CD4-positive, alpha-beta T cell treated with Interleukin-1 beta for 1 hour (primary cell): ENCODE measurements at regions not wholly inside any gene's neighbourhood (a gene's known extent, or its start where the extent isn't known, plus 50 kb on each side); places are given as distances from the start of the nearest gene placed in this dataset.

Experiments used
- DNase-seq, 2 donors: peaks; one replicate each; pipeline ENCODE4 v3.0.0-alpha.2; 2020 to 2022

GRCh38 chr1:204736836-204737235, 51.3 kb upstream of the LRRN2 start:
- DNase-seq = no peak

GRCh38 chr1:204738506-204738905, 53.0 kb upstream of the LRRN2 start:
- DNase-seq = no peak

GRCh38 chr1:204740354-204740753, 54.8 kb upstream of the LRRN2 start:
- no peak for DNase-seq

- no peak for DNase-seq
Observed at GRCh38 chr1:204741440-204741839, 55.9 kb upstream of the LRRN2 start.

DNA sequence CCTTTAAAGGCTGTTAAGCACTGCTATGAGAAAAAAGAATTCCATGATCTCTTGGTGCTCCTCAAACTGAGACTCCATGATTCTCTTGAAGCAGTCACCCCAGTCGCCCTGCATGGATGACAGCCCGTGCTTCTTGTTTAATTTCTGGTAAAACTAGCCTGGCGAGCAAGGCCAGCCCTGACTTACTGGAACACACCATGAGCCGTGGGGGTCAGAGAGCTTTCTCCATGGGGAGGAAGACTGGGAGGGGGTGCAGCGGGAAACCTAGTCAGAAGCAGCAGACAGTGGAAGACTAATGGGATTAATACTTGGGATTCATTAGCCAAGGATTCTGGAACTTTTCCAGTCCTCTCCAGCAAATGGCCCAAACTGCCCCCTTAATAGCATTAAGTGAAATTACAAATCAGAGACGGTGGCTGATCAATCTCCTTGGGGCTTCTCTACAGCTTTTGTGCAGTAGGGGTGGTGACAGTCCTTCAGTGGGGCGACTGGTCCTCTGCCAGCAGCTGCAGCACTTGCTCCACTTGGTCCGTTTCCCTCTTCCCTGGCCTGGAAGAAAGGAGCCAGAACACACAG, 57.2 kb upstream of the LRRN2 start:
- no peak for DNase-seq

GRCh38 chr1:204744107-204744779, 58.7 kb upstream of the LRRN2 start:
- DNase-seq = no peak

DNA sequence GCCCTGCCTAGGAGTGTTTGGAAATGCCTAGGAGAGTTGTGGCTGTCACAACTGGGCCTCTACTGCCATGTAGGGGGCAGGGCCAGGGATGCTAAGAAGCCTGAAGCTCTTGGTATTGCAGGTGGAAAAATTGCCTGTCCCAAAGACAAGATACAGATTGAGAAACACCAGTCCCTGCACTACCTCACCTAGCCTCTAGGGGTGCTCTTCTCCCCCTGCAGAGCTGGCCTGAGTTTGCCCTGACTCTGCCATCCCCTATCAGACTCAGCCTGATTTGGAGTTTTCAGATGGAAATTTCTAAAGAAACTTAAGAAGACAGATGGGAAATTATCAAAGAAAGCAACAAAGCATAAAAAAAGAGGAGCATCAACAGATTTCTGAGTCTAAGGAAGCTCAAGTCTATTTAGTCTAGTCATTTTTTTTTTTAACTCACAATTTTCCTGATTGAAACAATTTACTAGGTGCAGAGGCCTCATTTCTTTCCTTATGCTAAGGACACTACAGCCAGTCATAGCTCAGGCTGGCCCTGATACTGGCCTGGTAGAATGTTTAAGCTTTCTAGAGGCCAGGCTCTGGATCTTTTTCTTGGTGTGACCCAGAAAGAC, 61.4 kb upstream of the LRRN2 start:
- DNase-seq = peak; percentile 14 to 41

GRCh38 chr1:204751480-204751879, 65.9 kb upstream of the LRRN2 start:
- DNase-seq = no peak

GRCh38 chr1:204751883-204752687, 66.5 kb upstream of the LRRN2 start:
- no peak for DNase-seq

DNA sequence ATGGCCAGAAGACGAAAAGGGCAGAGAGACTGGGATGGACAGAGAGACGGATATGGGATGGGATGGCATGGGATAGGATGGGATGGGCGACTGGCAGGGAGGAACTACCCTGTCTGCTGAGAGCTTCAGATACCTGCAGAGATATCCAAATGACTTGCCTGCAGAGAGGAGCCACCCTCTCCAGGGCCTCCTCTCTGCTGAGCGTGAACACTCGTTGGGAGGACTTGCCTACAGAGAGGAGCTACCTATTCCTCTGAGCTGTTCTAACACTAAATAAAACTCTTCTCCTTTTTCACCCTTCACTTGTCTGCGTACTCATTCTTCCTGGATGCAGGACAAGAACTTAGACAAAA, 67.1 kb upstream of the LRRN2 start:
- no peak for DNase-seq

DNA sequence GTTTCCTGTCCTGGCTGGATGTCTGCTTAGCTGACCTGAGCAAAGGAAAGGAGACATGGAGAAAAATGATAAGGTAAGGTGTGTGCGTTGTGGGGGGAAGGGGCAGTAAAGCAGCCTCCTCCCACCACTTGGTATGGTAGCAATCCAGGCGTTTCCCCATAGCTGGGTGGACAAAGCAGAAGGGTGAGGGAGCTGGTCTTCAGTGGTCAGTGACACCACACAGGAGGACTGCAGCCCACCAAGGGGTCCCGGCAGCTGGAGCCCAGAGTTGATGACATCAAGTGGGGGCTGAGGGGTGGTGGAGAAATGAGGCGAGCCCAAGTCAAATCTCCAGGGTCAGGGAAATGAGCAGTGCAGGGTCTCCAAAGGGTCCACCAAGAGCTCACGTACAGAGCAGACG, 69.3 kb upstream of the LRRN2 start:
- DNase-seq = no peak

GRCh38 chr1:204756349-204756748, 70.8 kb upstream of the LRRN2 start:
- DNase-seq = no peak

- DNase-seq = no peak
Observed at GRCh38 chr1:204756811-204757210, 71.3 kb upstream of the LRRN2 start.

GRCh38 chr1:204758601-204759000, 73.1 kb upstream of the LRRN2 start:
- DNase-seq = no peak

DNA sequence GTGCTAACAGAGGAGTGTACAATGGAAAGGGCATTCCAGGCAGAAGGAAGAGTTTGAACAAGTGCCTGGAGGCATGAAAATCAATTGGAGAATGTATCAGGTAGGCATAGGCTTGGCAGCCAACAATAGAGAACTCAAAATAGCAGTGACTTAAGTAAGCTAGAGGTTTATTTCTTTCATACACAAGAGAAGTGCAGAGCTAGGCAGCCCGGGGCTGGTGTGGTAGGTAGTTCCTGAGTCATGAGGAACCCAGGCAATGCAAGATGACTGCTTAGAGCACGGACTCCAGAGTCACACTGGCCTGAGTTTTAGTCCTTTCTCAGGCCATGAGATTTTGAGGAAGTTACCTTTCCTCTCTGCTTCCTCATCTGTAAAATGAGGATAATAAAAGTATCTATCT, 74.8 kb upstream of the LRRN2 start:
- DNase-seq = no peak

GRCh38 chr1:204760757-204761156, 75.2 kb upstream of the LRRN2 start:
- DNase-seq = no peak

DNA sequence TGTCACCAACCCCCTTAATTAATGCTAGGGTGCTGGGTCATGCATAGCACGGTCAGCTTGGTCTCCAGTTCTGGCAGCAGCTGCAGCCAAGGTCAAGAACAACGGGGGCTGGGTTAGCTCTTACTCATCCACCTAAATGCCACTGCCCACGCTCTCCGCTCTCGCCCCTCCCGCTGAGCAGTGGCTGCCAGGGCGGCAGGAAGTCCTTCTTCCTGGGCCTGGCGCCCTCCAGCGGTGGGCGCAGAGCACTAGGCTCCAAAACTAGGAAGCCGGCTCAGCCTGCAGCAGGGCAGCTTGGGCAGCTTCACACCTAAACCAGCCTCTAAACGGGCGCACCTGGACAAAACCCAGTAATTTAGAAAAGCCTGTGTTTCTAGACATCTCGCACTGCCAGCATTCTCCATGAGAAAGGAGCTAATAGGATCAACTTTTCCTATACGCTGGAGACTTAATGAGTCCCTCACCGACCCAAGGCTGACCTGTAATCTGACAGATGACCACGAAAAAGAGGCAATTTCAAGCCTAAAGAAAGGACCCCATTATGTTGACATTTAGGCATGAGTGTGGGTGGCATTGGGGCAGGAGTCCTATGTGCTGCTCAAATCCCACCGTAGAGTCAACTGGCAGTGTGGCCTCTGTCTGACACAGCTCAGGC, 78.4 kb upstream of the LRRN2 start:
- DNase-seq = peak; percentile 55 to 68

DNA sequence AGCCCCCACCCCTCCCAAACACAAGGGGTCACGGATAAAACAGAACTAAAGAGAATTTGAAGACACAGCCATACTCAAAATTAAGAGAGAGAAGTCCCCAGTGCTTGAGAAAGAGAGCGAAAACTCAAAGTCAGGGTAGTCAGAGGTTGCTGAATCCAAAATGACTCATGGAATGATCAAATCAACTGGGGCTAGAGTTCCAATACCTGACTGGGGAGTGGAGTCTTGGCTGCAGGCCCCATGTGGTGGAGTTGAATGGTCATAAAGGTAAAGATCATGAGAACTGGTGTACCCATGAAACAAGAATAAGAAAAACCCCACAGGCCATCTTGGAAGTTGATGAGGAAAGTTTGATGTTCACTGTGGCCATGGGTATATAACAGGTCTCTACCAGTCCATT, 84.5 kb upstream of the LRRN2 start:
- DNase-seq = no peak

GRCh38 chr1:204771358-204771757, 85.8 kb upstream of the LRRN2 start:
- no peak for DNase-seq

DNA sequence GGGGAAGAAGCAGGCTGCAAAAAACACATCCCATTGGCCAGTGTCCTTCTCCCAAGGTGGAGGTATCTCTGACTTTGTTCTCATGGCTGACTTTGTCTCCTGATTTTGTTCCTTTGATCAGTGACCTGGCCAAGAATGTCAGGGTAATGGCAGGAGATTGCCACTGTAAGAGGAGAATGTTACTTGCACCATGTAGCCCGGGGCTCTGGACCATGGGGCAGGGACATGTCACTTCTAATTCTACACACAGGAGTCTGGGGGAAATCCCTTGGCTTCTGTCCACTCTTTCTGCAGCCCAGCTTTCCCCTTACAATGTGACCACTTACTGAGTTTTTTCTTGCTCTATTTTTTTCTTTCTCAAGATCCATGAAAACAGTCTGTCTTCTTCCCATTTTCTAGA, 87.7 kb upstream of the LRRN2 start:
- DNase-seq = no peak

DNA sequence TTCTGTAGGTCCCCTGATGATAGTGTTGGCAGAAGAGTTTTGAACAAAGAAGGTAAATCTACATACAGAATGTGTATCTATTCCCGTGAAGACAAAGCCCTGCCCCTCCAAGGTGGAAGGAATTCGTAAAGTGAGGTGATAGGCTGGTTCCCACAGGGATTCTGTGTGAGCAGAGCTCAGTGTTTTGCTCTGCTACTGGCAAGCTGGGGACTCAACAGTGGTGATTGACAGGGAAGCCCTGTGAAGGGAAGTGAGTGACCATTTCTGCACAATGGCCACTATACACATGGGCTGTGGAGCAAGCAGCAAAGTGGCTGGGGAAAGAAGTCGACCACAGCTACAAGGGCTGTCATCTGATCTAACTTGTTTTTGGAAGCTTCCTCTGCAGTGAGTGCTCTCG, 90.0 kb upstream of the LRRN2 start:
- DNase-seq = no peak

DNA sequence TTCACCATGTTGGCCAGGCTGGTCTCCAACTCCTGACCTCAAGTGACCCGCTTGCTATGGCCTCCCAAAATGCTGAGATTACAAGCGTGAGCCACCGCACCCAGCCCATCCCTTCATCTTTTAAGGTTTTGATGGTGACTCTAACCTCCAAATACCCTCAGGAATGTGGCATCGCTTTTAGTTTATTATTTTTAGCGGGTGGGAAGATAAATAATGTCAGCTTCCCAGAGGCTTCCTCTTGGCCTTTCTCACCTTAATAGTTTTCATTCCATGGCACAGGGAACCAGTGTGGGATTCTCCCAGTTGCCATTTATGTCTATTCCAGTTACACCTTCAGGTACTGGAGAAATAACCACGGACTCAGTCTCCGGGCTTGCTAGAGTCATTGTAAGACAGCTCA, 92.1 kb upstream of the LRRN2 start:
- no peak for DNase-seq

- DNase-seq = no peak
Observed at GRCh38 chr1:204780630-204781029, 90.0 kb upstream of the NFASC start.
